HT1080 (cell line): ENCODE measurements at regions not wholly inside any gene's neighbourhood (a gene's known extent, or its start where the extent isn't known, plus 50 kb on each side); places are given as distances from the start of the nearest gene placed in this dataset.
"Not testable (repeated sequence)": the region's sequence is repeated elsewhere in the genome, so short reads cannot be mapped to it uniquely, and the experiment has no call there.

Experiments
- DNase-seq: peaks from one replicate; pipeline ENCODE4 v3.0.0-alpha.2; 2015; ENCODE audit warnings: low read depth

DNA sequence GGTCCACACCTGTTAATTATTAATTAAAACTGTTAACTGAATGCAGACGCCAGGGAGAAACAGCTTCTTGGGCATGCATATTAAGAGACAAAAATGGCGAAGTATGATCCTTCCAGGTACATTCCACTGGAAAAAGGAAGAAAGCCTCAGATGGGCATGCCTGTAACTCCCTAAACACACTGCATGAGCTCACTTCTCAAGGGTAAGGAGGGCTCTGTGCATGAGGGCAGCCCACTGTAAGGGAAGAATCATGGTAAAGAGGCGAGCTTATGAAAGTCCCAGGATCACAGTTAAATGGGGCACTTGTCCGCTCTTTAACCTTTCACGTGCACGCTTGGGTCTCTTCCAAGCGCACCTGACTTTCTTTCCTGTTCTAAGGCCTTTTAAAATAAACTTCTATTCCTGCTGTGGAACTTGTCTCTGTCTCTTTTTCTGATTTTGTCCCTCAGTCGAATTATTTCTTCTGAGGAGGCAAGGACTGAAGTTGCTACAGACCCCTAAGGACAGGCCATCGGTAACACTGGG is 321.7 kb downstream of the PPP1R2C start:
- DNase-seq, result no peak

DNA sequence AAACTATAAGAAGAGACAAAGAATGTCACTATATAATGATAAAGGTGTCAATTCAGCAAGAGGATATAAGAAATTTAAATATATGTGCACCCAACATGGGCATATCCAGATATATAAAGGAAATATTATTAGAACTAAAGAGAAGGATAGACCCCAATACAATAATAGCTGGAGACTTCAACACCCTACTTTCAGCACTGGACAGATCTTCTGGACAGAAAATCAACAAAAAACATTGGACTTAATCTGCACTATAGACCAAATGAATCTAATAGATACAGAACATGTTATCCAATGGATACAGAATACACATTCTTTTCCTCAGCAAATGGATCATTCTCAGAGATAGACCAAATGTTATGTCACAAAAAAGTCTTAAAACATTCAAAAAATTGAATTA is 327.7 kb downstream of the PPP1R2C start:
- no peak for DNase-seq

DNA sequence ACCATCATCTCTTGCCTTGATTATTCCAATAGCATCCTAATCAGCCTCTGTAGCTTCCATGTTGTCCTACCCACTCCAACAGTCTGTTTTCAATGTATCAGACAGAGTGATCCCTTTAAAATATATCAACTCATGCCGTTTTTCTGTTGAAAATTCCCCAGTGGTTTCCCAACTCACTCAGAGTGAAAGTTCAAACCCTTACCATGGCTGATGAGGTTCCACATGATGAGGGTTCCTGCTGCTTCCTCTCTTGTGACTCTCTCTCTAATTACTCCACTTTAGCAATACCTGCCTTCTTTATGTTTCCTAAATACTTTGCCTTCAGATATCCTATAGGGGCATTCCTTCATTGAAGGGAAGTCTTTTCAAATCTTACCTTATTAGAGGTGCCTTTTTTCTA is 334.7 kb downstream of the PPP1R2C start:
- no peak for DNase-seq

DNA sequence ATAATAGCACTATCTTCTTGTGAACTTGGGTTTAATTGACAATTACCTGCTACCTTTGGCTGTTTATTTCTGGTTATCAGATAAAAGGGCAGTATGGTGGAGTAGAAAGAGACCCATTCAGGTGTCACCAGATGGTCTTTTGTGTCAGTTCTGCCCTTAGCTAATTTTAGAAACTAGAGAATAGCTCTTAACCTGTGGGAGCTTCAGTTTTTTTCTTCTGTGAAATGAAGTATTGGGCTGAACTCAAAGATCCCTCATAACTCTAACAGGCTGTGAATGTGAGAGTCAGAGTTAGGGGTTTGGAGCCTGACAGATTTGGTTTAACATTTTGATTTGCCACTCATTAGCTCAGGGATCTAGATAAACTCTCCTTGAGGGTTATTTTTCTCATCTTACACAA is 335.2 kb downstream of the PPP1R2C start:
- no peak for DNase-seq

DNA sequence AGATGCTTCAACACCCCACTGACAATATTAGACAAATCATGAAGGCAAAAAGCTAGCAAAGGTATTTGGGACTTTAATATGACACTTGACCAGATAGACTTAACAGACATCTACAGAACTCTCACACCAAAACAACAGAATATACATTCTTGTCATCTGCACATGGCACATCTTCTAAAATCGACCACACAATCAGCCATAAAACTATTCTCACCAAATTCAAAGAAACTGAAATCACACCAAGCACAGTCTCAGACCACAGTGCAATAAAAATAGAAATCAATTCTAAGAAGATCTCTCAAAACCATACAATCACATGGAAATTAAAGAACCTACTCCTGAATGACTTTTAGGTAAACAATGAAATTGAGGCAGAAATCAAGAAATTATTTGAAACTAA is 340.8 kb downstream of the PPP1R2C start:
- no peak for DNase-seq

DNA sequence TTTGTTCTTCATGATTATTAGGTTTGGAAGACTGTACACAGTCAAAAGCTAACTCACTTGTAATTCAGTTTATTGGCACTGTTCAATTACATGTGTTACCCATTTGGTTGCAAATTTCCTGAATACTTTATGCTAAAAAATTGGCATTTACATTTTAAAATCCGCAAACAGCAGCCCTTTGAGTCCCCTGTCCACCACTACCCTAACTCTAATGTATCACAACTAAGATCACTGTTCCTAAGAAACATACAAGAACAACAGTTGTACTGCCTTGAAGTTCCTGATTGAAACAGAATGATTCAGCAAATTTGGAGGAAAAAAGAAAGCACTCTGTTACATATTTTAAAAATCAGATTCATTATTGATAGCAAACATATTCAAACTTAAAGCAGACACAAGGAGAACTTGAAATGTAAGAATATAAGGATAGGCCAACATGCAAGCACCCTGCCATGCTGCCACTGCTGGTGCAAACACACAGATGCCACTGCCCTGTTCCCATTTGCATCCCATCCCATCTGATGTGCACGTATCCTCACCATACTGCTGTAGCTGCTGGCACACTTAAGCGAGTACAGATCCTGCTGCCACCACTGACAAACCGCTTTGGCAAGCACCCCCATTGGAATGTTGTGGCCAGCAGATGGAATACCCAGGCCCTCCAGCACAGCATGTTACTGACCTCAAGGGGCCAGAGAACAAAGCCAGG is 343.4 kb downstream of the PPP1R2C start:
- DNase-seq, result no peak

DNA sequence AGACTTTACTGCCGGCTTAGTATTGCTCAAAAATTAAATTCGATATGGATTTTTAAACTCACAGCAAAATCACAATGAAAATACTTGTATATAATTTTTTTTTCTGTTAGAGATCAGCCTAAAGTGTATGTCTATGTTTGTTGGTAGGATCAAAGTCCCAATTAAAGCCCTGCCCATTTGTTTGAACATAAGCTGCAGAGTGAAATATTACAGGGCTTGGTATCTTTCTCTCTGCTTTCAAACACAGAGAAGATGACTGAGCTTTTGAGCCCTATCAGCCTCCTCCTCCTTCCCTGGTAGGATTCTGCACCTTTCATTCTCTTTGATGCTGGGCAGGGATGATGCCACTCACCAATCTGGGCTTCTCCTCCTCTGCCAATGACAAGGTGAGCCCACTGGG is 345.4 kb downstream of the PPP1R2C start:
- no peak for DNase-seq

DNA sequence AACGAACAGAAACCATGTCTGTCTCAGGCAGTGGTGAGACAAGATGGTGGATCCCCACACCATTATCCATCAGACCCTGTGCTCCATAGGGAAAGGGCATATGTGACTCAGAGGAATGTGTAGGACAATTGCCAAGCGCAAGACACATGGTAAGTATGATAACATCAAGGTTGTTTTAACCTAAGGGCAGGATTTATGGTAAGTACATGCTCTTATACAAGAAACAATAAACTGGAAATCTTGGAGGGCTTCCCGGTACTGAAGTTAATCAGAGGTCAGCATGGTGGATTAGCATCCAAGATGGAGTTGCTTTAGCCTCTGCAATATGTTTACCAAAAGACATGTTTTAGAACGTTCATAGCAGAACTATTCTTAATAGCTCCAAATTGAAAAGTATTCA is 355.0 kb downstream of the PPP1R2C start:
- no peak for DNase-seq

DNA sequence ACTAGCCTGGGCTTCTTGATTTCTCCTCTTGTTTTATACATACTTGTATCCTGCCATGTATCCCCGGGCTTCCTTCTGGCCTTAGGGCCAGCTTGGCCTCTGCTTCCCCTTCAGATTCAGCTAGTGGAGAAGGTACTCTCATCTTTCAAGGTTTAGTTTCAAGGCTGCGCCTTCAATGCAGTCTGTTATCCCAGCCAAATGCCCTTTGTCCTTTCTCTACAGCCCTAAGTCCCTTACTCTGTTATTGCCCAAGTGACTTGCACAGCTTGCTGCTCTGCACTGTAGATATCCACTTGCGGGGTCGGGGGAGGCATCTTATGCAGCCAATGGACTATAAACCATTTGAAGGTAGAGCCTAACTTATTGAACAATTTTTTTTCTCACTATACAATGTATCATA is 357.5 kb downstream of the PPP1R2C start:
- DNase-seq, result no peak

DNA sequence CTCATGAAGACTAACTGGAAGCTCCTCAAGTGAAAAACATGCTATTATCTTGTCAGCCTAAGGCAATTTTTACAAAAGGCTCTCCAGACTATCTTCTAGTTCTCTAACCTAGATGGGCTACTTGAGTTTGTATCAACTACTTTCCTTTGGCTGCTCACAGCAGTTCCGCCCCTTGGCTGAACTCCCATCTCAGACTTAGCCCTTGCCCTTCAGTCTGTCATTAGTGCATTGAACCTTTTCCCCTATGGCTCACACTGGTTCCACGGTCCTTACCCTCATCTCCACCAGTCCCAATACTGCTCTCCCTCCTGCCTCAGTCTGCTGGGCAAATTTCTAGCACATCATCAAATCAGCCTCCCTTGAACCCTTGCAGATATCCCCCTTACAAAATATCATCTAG is 362.3 kb downstream of the PPP1R2C start:
- no peak for DNase-seq

DNA sequence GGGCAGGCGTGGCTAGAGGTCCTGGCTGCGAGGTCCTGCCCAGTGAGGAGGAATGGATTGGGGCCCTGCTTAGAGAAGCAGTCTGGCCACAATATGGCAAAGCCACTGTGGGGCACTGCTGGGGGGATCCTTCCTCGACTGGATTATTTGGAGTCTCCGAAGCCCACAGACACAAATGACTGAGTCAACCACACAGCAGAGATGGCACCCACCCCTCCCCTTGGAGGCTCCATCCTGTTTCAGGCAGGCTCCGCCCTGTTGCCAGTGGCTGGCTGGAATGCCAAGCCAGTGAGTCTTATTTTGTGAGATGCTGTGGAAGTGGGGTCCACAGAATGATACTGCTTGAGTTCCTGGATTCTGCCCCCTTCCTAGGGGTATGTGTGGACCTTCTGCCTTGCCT is 363.9 kb downstream of the PPP1R2C start:
- no peak for DNase-seq

DNA sequence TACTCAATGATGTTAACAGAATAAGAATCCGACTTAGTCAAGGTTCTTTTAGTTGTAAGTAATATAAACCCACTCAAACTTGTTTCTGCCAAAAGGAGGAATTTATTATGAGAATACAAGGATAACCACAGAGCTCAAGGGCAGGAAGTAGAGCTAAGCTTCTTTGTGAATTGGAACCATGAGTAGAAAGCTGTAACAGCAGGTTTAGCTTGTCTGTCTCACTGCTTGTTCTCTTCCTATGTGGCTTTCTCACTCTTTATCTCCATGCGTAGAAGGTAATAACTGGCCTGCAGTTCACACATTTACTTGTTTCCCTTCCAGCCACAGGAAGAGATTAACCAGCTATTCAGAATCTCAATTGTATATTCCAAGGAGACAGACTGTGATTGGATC is 378.3 kb downstream of the PPP1R2C start:
- DNase-seq, result no peak

DNA sequence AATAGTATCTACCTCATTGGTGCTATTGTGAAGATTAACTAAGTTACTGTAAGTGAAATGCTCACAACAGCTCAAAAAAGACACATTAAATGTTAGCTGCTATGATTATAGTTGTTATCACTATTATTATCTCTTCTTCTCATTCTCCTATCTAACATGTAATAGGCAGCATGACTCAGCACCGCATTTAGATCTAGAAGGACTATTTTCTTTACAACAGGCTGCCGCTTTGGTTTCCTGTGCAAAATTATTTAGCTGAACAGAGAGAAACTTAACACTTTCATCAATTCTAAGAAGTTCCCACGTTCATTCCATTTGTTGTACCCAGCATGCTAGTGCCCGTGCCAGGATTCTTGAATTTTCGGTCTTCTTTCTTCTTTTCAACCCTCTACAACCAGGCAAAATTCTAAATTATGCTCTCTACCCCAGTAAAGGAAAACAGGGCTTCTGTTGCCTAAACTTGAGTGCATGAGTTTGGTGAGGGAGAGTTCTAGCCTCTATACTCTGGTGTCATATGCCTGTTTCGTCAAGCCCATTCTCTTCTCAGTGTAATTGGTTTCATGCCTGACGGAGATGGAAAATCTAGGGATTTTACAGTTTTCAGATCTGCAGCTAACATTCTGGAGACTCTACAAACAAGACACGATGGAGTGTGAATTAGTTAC is 378.9 kb downstream of the PPP1R2C start:
- DNase-seq, result peak; percentile 3

DNA sequence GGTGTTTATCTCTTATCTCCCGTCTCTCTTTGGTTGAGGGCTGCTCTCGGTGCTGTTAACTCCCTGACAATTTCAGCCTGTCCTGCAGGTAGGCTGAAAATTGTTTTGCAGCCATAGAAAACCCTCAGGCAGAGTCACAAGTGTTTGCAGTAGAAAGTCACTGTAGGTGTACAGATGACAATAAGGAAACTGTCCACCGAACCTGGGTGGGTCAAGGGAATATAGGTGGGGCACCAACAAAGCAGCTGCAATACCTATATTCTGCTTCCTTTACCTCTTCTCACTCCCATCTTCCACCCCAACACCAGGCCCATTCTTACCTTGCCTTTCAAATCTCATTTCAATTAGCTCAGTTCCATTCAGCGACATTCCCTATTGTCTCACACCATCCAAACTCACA is 381.8 kb downstream of the PPP1R2C start:
- no peak for DNase-seq

DNA sequence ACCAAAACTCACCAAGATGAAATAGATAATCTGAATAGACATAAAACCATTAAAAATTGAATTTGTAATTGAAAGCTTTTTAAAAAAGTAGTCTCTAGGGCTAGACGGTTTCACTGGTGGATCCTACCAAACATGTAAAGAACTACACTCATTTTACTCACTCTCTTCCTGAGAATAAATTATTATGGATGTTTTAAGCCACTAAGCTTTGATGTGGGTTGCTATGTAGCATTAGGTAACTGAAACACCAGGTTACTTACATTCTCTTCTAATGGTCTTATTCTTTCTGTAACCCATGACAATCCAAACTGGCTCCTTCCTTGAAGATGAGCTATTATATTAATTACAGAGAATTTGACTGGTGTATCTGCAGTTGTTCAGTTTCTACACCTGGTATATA is 385.1 kb downstream of the PPP1R2C start:
- DNase-seq, result no peak

DNA sequence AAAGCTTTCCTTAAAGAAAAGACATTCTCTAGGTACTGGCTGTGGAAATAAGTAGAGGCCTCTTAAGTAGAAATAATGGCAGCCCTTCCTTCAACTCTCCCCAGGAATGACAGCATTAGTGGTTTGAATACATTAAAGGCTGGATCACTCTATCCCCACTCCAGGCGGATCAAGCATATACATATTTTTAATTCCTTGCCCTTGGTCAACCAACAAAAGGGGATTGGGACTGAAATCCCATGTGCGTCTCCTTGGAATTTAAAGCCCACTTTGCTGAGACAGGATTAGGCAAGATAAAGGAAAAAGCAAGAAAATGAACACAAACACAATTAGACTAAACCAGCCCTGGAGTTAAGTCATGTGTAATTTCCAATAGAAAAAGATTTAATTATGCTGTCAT is 391.3 kb downstream of the PPP1R2C start:
- DNase-seq, result no peak

DNA sequence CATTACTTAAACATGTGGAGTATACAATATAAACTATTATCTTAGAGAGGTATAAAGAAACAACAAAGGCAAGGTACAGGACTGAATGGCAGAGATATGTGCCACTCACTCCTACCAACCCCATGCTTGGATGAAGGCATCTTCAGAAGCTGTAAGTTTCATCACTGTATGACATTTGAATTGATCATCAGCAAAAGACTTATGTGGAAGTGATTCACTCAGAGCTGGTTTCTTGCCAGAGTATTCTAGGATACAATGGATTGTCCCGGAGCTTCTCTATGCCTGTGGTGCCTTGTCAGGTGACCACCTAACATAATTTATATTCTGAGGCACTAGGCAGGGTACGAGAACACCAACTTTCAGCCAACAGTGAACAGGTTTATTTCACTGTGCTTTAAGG is 392.2 kb downstream of the PPP1R2C start:
- peak; percentile 58 for DNase-seq

DNA sequence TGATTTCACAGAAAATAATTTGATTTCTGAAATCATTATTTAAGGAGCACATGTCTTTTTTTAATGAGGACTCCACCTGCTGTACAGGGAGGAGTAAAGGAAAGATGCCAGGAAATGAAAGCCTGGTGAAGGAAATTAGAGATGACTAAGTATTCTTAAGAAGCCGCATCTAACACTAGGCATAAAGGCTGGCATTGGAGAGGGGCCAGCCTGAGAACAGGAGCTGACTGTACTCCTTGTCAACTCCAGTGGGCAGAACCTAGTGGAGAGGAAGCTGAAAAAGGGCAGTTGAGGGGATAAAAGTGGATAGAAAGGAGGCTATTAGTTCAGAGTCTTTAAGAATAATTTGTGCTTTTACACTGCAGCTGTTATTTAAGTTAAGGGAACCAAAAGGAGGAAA is 393.0 kb downstream of the PPP1R2C start:
- DNase-seq, result peak; percentile 68

DNA sequence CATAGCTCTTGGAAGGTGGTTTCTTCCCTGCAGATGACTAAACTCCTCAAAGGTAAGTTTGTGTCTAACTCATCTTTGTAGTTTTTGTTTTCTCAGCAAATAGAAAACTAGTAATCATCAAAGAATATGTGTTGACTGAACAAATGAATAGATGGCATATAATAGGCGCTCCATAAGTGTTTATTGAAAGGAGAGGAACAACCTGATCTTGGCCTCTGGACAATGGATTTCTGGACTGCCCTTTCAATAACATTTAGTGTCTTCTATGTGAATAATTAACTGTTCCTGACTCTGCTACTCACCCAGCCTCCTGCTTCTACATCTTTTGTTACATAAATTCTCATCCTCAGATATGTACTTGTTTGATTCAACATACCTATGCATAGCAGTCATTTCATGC is 399.1 kb downstream of the PPP1R2C start:
- no peak for DNase-seq

DNA sequence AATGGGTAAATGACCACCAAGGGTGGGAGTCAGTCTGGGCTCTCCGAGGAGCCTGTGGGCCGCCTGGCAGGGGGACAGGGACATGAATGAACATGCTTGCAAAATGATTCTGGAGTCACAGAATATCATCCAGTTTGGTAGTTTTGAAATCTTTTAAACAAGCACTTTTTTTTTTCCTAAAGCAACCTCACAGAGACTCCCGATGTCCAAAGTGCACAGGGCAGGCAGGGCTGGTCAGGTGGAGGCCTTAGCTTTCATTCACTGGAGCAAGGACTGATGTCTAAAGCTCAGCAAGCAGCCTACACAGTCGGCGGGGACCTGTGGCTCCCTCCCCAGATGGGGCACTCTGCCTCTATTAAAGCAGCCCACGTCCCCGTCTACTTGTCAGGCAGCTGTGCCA is 402.9 kb downstream of the PPP1R2C start:
- no peak for DNase-seq

DNA sequence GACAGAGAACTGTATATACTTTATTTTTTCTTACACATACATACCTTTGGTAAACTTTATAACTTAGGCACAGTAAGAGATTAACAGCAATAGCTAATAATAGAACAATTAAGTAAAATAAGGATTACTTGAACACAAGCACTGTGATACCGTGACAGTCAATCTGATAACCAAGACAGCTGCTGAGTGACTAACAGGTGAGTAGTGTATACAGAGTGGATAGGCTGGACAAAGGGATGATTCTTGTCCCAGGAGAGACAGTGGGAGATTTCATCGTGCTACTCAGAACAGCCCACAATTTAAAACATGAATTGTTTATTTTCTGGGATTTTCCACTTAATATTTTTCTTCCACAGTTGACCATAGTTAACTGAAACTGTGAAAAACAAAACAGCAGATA is 411.8 kb downstream of the PPP1R2C start:
- no peak for DNase-seq

DNA sequence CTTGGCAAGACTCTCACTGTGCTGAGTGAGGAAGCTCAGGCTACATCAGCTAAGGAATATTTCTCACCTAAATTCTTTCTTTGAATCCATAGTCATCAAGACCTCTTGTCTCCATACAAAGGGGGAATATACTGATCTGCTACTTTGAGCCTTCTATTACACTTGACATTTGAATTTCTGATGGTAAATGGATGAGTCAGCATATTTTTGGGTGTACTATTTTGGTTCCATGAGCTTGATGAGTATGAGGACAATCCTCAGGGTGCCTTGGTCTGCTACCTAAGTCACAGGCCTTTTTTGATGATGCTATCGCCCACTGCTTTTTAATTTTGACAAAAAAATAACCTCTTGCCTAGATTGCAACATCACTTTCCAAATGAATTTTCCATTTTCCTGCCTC is 415.7 kb downstream of the PPP1R2C start:
- no peak for DNase-seq

DNA sequence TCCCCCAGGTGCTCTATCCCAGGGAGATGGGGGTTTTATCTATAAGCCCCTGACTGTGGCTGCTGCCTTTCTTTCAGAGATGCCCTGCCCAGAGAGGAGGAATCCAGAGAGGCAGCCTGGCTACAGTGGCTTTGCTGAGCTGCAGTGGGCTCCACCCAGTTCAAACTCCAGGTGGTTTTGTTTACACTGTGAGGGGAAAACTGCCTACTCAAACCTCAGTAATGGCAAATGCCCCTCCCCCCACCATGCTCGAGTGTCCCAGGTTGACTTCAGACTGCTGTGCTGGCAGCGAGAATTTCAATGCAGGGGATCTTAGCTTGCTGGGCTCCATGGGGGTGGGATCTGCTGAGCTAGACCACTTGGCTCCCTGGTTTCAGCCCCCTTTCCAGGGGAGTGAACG is 419.6 kb upstream of the CASK start:
- DNase-seq, result not testable (repeated sequence)
